ENCODE measurements at regions not wholly inside any gene's neighbourhood (a gene's known extent, or its start where the extent isn't known, plus 50 kb on each side); places are given as distances from the start of the nearest gene placed in this dataset.

DNA sequence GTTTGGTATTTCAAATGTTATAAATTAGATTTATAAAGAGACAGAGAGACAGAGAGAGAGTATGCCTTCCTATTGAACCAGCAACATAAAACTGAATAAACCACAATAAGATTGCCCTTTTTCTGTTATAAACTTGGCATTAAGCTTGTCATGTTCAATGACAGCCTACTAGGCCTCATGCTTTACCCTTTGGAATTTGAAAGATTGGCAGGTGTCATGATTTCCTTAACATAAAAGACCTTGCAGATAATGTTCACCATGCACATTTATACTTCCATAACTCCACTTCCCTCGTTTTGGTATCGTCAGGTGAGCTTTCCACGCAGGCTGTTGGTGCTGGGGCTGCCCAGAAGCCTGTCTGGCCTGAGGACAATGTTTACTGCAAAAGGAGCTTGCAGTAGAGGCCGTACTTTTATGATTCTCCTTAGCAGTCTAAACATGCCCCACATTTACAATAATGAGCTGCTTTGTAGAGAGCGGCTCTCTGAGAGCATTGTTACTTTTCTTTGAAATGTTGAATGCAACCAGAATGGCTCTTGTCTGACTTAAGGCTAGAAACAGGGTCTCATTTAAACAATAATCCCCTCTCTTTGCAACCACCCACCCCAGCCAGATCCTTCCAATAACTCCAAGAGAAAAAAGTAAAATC is 379.1 kb upstream of the ATP5MC3 start:
- DNase-seq (ENCODE audit: low read depth): no peak

DNA sequence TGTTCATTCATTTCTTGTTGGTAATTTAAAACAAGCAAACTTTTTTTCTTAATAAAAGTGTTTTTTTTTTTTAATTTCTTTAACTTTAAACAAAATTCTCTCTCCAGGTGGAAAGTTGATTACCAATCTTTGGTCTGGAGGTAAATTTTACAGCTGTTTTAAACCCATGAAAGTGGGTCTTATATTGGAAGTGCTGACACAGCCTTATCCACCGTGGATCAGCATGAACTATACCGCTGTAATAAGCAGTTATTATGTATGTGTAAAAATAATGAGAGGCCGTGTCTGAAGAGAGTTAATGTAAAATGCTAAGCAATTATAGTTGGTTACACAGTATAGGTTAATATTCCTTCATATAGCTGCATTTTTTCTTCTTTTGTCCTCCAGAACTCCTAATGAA is 378.1 kb upstream of the ATP5MC3 start:
- no peak for DNase-seq (ENCODE audit: low read depth)

GRCh38 chr2:175557810-175558377 is 376.4 kb upstream of the ATP5MC3 start:
- no peak for DNase-seq (ENCODE audit: low read depth)

DNA sequence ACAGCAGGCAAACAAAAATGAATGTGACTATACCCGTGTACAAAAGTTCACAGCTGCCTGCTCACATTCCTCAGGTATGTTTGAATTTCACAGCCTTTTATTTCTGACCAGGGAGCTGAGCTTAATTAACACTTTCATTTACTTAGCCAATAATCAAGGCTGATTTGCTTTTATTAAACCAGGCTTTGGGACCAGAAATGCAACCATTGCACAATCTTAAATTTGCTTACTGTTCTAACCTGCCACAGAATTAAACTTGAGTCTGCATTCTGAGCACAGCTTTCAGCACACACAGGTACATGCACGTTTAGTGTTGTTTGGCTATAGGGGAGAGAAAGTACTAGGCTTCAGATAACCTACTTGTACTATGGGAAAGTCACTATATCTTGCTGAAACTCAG is 372.4 kb upstream of the ATP5MC3 start:
- DNase-seq (ENCODE audit: low read depth): no peak

GRCh38 chr2:175552902-175553301 is 371.4 kb upstream of the ATP5MC3 start:
- no peak for DNase-seq (ENCODE audit: low read depth)

- no peak for DNase-seq (ENCODE audit: low read depth)
Measured at GRCh38 chr2:175540421-175540820, 358.9 kb upstream of the ATP5MC3 start.

DNA sequence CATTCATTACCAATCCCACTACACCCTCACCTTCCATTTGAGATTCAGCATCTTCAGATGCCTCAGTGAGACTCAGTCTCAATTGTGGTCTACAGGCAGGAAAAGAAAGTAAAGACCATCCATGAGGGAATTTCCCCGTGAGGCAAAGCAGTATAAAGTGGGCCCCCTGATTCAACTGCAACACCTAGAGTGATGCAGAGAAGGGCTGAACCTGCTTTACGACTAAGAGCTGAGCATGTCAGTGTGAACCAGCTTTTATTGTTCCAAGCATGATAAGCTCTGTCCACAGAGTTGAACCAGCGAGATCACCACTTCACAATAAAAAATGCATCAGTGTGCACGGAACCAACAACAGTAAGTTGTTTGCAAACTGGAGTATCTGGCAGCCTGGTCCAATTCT is 357.6 kb upstream of the ATP5MC3 start:
- DNase-seq (ENCODE audit: low read depth): no peak

GRCh38 chr2:175536059-175536458 is 354.5 kb upstream of the ATP5MC3 start:
- DNase-seq (ENCODE audit: low read depth): no peak

DNA sequence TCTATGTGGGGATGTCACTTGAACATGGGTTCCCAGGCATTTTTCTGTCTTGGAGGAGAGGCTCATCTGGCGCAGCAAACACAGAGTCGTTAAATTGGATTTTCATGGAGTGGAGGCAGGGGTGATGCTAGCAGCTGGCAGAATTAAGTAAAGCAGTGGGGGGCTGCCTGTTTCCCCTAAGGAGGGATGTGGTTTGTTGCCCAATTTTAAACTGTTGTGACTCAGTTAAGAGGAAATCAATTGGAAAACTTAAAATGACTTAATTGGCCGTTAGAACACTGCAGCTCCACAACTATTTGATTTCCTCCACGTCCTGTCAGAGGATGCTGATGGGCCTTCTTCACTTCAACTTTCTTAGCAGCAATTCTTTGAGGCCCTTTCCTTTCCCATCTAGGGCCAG is 354.1 kb upstream of the ATP5MC3 start:
- DNase-seq (ENCODE audit: low read depth): no peak

GRCh38 chr2:175525975-175526374 is 344.5 kb upstream of the ATP5MC3 start:
- no peak for DNase-seq (ENCODE audit: low read depth)

GRCh38 chr2:175523001-175523400 is 341.5 kb upstream of the ATP5MC3 start:
- DNase-seq (ENCODE audit: low read depth): no peak

- no peak for DNase-seq (ENCODE audit: low read depth)
Measured at GRCh38 chr2:175518206-175518605, 336.7 kb upstream of the ATP5MC3 start.

DNA sequence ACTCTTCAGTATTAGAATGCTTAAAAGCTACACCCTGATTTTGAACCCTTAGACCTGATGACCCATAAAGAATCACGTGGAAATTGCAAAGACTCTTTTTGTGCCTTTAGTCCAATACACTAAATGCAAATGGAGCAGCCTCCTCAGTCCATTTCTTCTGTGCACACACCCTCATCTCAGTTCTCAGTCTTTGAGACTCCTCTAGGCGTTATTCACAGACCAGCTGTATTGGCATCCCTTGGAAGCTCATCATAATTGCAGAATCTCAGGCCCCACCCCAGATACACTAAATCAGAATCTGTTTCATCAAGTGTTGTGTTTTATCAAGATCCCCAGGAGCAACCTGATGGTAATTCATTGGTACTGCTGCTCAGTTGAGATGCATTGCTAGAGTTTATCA is 335.0 kb upstream of the ATP5MC3 start:
- no peak for DNase-seq (ENCODE audit: low read depth)

DNA sequence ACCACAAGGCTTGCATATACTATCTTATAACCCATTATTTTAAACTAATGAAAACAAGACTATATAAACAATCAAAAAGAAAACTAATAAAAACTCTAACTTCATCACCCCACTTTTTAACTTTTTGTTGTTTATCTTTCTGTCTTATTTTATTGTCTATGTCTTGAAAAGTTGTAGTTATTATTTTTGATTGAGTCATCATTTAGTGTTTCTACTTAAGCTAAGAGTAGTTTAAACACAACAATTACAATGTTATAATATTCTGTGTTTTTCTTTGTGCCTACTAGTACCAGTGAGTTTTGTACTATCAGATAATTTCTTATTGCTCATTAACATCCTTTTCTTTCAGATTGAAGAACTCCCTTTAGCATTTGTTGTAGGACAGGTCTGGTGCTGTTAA is 318.7 kb upstream of the ATP5MC3 start:
- no peak for DNase-seq (ENCODE audit: low read depth)

- DNase-seq (ENCODE audit: low read depth): no peak
Measured at GRCh38 chr2:175490360-175490791, 308.9 kb upstream of the ATP5MC3 start.

GRCh38 chr2:175478096-175478768 is 296.7 kb upstream of the ATP5MC3 start:
- DNase-seq (ENCODE audit: low read depth): no peak

GRCh38 chr2:175476948-175477347 is 295.4 kb upstream of the ATP5MC3 start:
- DNase-seq (ENCODE audit: low read depth): no peak

GRCh38 chr2:175476374-175476773 is 294.9 kb upstream of the ATP5MC3 start:
- DNase-seq (ENCODE audit: low read depth): no peak

DNA sequence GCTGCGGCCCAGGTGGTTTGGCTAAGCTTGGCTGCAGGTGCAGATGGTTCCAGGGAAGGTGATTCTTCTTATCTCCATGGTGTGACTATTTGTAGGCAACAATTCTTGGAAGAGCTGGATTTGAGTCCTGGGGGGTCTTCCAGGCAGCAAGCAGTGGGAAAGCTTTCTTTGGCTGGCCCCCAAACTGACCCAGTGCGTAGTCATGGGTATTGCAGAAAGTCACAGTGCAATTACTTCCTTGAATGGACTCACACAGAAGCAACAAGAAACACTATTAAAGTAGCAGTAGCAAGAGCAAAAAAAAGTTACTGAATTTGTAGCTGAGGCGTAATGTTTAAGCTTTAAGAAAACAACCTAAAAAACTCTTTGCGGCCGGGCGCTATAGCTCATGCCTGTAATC is 293.6 kb upstream of the ATP5MC3 start:
- no peak for DNase-seq (ENCODE audit: low read depth)

DNA sequence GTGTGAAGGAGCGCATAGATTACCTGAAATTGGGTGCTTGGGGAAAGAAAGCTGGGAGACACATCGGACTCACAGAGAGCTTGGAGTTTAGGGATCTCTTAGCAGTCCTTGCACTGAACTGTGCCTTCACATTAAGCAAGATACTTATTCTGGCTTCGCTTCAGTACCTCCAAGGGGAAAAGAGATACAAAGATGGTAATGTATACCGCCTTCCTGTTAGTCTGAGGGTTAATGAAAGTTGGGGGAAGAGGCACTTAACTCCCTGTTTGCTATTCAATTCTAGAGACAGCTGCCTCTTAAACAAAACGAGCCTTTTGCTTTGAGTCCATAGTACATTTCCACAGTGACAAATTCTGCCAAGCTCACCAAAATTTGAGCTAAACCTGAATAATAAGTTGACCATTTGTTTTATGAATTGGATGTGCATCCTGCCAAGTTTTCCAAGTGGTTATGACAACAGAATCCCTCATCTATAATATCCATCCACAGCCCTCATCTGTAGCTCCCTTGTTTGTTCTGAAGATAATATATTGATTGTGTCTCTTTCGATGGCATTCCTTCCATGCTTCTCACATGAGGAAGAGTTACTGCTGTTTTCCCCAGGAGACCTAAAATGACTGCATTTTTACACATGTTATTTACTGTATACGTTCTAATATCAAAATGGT is 287.1 kb upstream of the ATP5MC3 start:
- no peak for DNase-seq (ENCODE audit: low read depth)

DNA sequence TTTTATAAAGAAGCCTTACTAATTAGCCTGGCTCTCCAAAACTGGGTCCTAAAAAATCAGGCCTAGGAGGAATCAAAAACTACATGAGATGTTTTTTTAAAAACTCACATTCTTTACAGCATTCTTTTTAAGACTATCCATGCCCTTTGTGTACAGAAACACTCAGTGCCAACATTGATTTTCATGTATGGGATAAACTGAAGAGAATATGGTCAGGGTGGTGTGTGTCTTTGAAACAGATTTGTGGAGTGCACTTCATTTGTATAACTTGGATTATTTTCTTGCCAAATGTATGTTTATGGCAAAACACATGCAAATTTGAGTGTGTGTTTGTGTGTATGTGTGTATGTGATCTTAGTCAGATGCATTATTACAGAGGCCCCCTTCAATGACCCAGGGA is 283.6 kb upstream of the ATP5MC3 start:
- DNase-seq (ENCODE audit: low read depth): no peak

DNA sequence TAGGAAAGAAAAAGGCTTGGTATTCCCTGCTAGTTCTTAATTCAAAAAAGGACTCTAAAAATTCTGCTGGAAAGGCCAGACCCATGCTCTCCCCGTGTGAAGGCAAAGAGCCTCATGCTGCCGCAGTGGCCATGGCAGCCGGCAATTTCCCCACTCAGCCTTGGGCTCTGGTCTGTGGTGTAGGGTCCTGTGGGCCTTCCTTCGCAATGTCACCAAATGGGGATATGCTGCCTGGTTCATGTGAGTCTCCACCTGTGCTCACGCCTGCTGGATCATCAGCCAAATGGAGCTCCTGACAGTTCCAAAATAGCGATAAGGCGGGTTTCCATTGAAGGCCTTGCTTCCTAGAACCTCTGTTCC is 282.8 kb upstream of the ATP5MC3 start:
- DNase-seq (ENCODE audit: low read depth): no peak

- no peak for DNase-seq (ENCODE audit: low read depth)
Measured at GRCh38 chr2:175463589-175464310, 282.2 kb upstream of the ATP5MC3 start.

Data from stromal cell of bone marrow (primary cell).